Astrocyte of the cerebellum (primary cell): ENCODE measurements at regions not wholly inside any gene's neighbourhood (a gene's known extent, or its start where the extent isn't known, plus 50 kb on each side); places are given as distances from the start of the nearest gene placed in this dataset.

Experiments used
- DNase-seq: peaks from one replicate; pipeline ENCODE4 v3.0.0-alpha.2; 2011; ENCODE audit warnings: low read depth
- H3K4me3 ChIP-seq: 2 replicates; pipeline ENCODE4 v1.5.1; 2011; ENCODE audit warnings: mild to moderate bottlenecking, low read depth, low read length, moderate library complexity
- CTCF ChIP-seq: IDR thresholded peaks from 2 replicates; pipeline ENCODE4 v1.5.1; 2012; ENCODE audit warnings: low read length, low read depth, moderate library complexity, mild to moderate bottlenecking; ENCODE audit errors: missing control alignments
- in situ Hi-C: cut with HindIII; loops from 2 replicates; pipeline ENCODE4 v1.10.0; 2017; ENCODE audit warnings: low sequenced_read_pairs

- TF ChIP-seq CTCF, result no peak
- no peak overlapping the region for H3K4me3 ChIP-seq
- in situ Hi-C loops, result no loop called here
- DNase-seq, result peak; percentile 89
Observed at GRCh38 chr12:88298761-88299242, 156.7 kb downstream of the TMTC3 start.

DNA sequence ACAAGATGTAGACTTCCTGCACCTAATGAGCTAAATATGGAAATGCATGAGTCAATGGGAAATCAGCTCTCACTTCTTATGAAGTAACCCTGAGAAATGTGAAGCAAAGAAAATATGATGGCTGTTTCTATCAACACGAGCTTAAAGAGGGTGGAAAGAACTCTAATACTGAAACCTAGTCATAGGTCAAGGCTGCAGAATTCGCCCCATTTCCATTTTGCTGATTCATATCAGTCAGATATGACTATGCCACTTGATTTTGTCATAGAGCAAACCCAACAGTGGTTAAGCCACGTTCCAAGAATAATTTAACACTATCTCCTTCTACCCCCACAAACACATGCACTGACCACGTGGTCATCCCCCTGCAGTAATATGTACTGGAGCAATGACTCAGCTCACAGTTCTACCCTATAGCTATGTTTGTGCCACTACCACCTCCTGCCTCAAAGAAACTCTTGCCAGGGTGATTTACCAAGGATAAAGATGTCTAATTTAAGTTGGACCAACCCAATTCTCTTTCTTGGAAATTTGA is 157.5 kb downstream of the TMTC3 start:
- no peak overlapping the region for H3K4me3 ChIP-seq
- peak; percentile 81 for DNase-seq
- in situ Hi-C loops, result no loop called here
- TF ChIP-seq CTCF, result no peak

DNA sequence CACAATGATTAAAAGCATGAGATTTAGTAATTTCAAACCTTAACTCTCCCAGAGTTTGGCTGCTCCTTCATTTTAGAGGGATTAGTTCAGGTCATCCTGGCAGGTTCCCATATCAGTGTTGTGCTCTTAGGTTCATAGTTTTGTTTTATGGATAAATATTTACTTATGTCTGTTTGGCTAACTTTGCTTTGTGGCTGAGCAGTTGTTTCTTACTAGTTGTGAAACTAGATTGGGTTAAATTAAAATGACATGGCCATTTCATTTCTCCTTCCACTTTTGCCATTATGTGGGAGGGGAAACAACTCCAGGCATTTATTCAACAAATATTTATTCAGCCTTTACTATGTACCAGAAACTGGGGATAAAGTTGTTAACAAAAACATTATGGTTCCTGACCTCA is 158.8 kb downstream of the TMTC3 start:
- no peak overlapping the region for H3K4me3 ChIP-seq
- DNase-seq, result no peak
- no peak for TF ChIP-seq CTCF
- in situ Hi-C loops, result no loop called here

DNA sequence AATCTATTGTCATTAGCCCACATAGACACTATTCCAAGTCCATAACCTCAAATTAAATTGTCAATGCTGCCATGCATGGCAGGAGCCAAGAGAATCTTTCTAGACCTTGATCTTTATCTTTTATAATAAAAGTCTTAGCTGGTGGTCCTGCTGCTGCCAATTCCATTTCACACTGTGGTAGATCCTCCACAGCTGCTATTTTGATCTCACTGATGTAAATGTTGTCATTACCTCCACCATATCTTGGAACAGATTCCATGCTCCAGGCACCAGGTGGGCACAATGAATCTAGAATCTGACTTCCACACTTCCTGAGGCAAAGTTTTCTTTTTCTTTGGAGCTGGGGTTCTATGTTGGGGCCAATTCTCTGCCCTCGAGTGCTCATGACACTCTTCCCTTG is 161.2 kb downstream of the TMTC3 start:
- H3K4me3 ChIP-seq, result no peak overlapping the region
- no peak for DNase-seq
- in situ Hi-C loops, result no loop called here
- no peak for TF ChIP-seq CTCF

- no peak for DNase-seq
- in situ Hi-C loops, result no loop called here
- no peak for TF ChIP-seq CTCF
- H3K4me3 ChIP-seq, result no peak overlapping the region
Observed at GRCh38 chr12:88305254-88305890, 163.3 kb downstream of the TMTC3 start.

GRCh38 chr12:88306471-88307069 is 164.5 kb downstream of the TMTC3 start:
- in situ Hi-C loops, result no loop called here
- no peak for DNase-seq
- TF ChIP-seq CTCF, result no peak
- no peak overlapping the region for H3K4me3 ChIP-seq
